SU-DHL-6 (cell line): ENCODE measurements at regions not wholly inside any gene's neighbourhood (a gene's known extent, or its start where the extent isn't known, plus 50 kb on each side); places are given as distances from the start of the nearest gene placed in this dataset.

Source experiments
- H2AFZ ChIP-seq: fragments of 200-600 bp; sonication (generic); 2 replicates; pipeline ENCODE4 v1.6.1; 2014; ENCODE audit warnings: low read depth, mild to moderate bottlenecking, moderate library complexity, mixed read lengths, antibody characterized with exemption, low read length; ENCODE audit not compliant: severe bottlenecking
- H3F3A ChIP-seq: fragments of 200-600 bp; shearing (Covaris generic); 2 replicates; pipeline ENCODE4 v1.6.0; 2016; ENCODE audit warnings: antibody characterized with exemption, mild to moderate bottlenecking; ENCODE audit not compliant: insufficient read depth
- H3K27ac ChIP-seq: fragments of 200-600 bp; sonication (generic); 2 replicates; pipeline ENCODE4 v1.5.1; 2016; ENCODE audit warnings: low read depth, mild to moderate bottlenecking, low read length, moderate library complexity, mixed read lengths
- H3K27me3 ChIP-seq: fragments of 200-600 bp; sonication (generic), shearing (Covaris generic); 2 replicates; pipeline ENCODE4 v1.6.0; 2014; ENCODE audit warnings: mild to moderate bottlenecking, low read length
- H3K36me3 ChIP-seq: fragments of 200-600 bp; sonication (generic); 2 replicates; pipeline ENCODE4 v1.6.1; 2014; ENCODE audit warnings: mild to moderate bottlenecking, low read length, mixed read lengths
- H3K4me2 ChIP-seq: fragments of 300-600, 200-600 bp; shearing (Covaris generic), sonication (generic); 2 replicates; pipeline ENCODE4 v1.6.0; 2014; ENCODE audit warnings: low read length, low read depth, mild to moderate bottlenecking; ENCODE audit not compliant: poor library complexity, severe bottlenecking
- H3K4me3 ChIP-seq: fragments of 200-600 bp; sonication (generic); 2 replicates; pipeline ENCODE4 v1.5.1; 2014; ENCODE audit warnings: antibody characterized with exemption, low read length, mild to moderate bottlenecking, mixed read lengths; ENCODE audit not compliant: insufficient read depth, poor library complexity, severe bottlenecking
- H3K79me2 ChIP-seq: fragments of 200-600 bp; sonication (generic); 2 replicates; pipeline ENCODE4 v1.6.1; 2014; ENCODE audit warnings: mild to moderate bottlenecking, low read length, moderate library complexity; ENCODE audit not compliant: insufficient read depth
- H3K9ac ChIP-seq: fragments of 200-600 bp; sonication (generic); 2 replicates; pipeline ENCODE4 v1.7.0; 2014; ENCODE audit warnings: mild to moderate bottlenecking, low read length
- H3K9me2 ChIP-seq: fragments of 200-600 bp; sonication (generic); replicated peaks from 2 replicates; pipeline ENCODE4 v1.6.1; 2014; ENCODE audit warnings: low read length; ENCODE audit not compliant: insufficient read depth
- H3K9me3 ChIP-seq: fragments of 200-600 bp; sonication (generic); 2 replicates; pipeline ENCODE4 v1.6.1; 2014; ENCODE audit warnings: low read length, mixed read lengths; ENCODE audit not compliant: insufficient read depth
- H4K20me1 ChIP-seq: fragments of 200-600 bp; sonication (generic); 2 replicates; pipeline ENCODE4 v1.6.1; 2014; ENCODE audit warnings: low read depth, mild to moderate bottlenecking, antibody characterized with exemption, low read length, moderate library complexity, mixed read lengths
- EZH2phosphoT487 ChIP-seq: fragments of 200-600 bp; sonication (generic), shearing (Covaris generic); conservative IDR thresholded peaks from 2 replicates; pipeline ENCODE4 v1.6.1; 2018; ENCODE audit warnings: mild to moderate bottlenecking, antibody characterized with exemption, low read length, moderate library complexity, mixed read lengths
- TF ChIP-seq, protein P1 (sequence below): fragments of 200-600 bp; sonication (generic); IDR thresholded peaks from one replicate; pipeline ENCODE4 v1.5.1; 2017; ENCODE audit warnings: antibody characterized with exemption, mild to moderate bottlenecking, low read length, moderate library complexity; ENCODE audit not compliant: insufficient read depth, poor library complexity, severe bottlenecking

GRCh38 chr11:45484326-45484883 is 181.0 kb downstream of the CHST1 start:
- no peaks in the 10 kb centered on the region for H3K9me3 ChIP-seq
- H3K9ac ChIP-seq, result no peak overlapping the region
- H2AFZ ChIP-seq, result no peak overlapping the region
- no peak overlapping the region for H3K4me2 ChIP-seq
- no peaks in the 10 kb centered on the region for H3K27me3 ChIP-seq
- H3K4me3 ChIP-seq, result no peak overlapping the region
- no peaks in the 10 kb centered on the region for H3K36me3 ChIP-seq
- no peaks in the 10 kb centered on the region for H3F3A ChIP-seq
- TF ChIP-seq, protein P1, sequence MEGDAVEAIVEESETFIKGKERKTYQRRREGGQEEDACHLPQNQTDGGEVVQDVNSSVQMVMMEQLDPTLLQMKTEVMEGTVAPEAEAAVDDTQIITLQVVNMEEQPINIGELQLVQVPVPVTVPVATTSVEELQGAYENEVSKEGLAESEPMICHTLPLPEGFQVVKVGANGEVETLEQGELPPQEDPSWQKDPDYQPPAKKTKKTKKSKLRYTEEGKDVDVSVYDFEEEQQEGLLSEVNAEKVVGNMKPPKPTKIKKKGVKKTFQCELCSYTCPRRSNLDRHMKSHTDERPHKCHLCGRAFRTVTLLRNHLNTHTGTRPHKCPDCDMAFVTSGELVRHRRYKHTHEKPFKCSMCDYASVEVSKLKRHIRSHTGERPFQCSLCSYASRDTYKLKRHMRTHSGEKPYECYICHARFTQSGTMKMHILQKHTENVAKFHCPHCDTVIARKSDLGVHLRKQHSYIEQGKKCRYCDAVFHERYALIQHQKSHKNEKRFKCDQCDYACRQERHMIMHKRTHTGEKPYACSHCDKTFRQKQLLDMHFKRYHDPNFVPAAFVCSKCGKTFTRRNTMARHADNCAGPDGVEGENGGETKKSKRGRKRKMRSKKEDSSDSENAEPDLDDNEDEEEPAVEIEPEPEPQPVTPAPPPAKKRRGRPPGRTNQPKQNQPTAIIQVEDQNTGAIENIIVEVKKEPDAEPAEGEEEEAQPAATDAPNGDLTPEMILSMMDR, result no peak
- TF ChIP-seq EZH2phosphoT487, result no peak
- H3K9me2 ChIP-seq, result no peaks in the 10 kb centered on the region
- no peaks in the 10 kb centered on the region for H3K79me2 ChIP-seq
- no peaks in the 10 kb centered on the region for H4K20me1 ChIP-seq
- H3K27ac ChIP-seq, result no peak overlapping the region

GRCh38 chr11:45483416-45483815 is 182.0 kb downstream of the CHST1 start:
- H3K27me3 ChIP-seq, result no peaks in the 10 kb centered on the region
- H3K79me2 ChIP-seq, result no peaks in the 10 kb centered on the region
- H3K9ac ChIP-seq, result no peak overlapping the region
- H3K4me2 ChIP-seq, result no peak overlapping the region
- no peaks in the 10 kb centered on the region for H3K9me3 ChIP-seq
- H3K36me3 ChIP-seq, result no peaks in the 10 kb centered on the region
- no peaks in the 10 kb centered on the region for H3F3A ChIP-seq
- TF ChIP-seq EZH2phosphoT487, result no peak
- TF ChIP-seq, protein P1, result no peak
- H2AFZ ChIP-seq, result no peak overlapping the region
- no peak overlapping the region for H3K4me3 ChIP-seq
- no peaks in the 10 kb centered on the region for H3K9me2 ChIP-seq
- H3K27ac ChIP-seq, result no peak overlapping the region
- no peaks in the 10 kb centered on the region for H4K20me1 ChIP-seq

DNA sequence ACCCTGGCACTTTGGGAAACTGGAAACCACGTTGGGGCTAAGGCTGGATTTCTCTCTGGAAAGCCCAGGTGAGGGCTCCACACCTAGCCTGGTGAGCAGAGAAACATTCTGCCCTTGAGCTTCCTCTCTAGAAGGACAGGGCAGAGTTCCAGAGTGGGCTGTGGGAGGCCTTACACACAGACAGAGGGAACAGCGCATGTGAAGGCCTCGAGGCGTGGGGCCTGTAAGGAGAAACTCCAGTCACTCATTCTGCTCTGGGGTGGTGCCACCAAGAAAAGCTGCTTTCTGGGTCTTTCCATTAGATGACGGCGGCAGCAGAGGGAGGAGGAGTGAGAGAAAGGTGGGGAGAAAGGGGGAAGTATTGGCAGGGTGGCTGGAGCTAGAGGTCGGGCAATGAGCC is 183.1 kb downstream of the CHST1 start:
- H3F3A ChIP-seq, result no peaks in the 10 kb centered on the region
- no peak overlapping the region for H3K4me2 ChIP-seq
- no peaks in the 10 kb centered on the region for H4K20me1 ChIP-seq
- no peaks in the 10 kb centered on the region for H3K79me2 ChIP-seq
- TF ChIP-seq EZH2phosphoT487, result no peak
- TF ChIP-seq, protein P1, result no peak
- H3K27me3 ChIP-seq, result no peaks in the 10 kb centered on the region
- H3K36me3 ChIP-seq, result no peaks in the 10 kb centered on the region
- no peaks in the 10 kb centered on the region for H3K9me2 ChIP-seq
- H2AFZ ChIP-seq, result no peak overlapping the region
- no peak overlapping the region for H3K9ac ChIP-seq
- no peak overlapping the region for H3K27ac ChIP-seq
- H3K9me3 ChIP-seq, result no peaks in the 10 kb centered on the region
- no peak overlapping the region for H3K4me3 ChIP-seq
